Testis (tissue), 2 donors: ENCODE measurements at regions not wholly inside any gene's neighbourhood (a gene's known extent, or its start where the extent isn't known, plus 50 kb on each side); places are given as distances from the start of the nearest gene placed in this dataset.

Experiments used
- CTCF ChIP-seq, 3 experiments: fragments of 450-650 bp in 2 of 3; fragments of 200-600 bp in 1 of 3; sonication (generic) in 1 of 3; IDR thresholded peaks; one replicate each; pipeline ENCODE4 v1.5.1; 2016 to 2019; ENCODE audit warnings: antibody characterized with exemption in 3 of 3, mild to moderate bottlenecking in 2 of 3, moderate library complexity in 1 of 3
- POLR2A ChIP-seq: fragments of 450-650 bp; IDR thresholded peaks from one replicate; pipeline ENCODE4 v1.6.1; 2017; ENCODE audit warnings: antibody characterized with exemption, mild to moderate bottlenecking, moderate library complexity

GRCh38 chr1:229889031-229889517, 178.0 kb upstream of the GALNT2 start:
- TF ChIP-seq CTCF (IDR thresholded peaks at IDR 0.05) (no peak), POLR2A (no peak)
